Sciatic nerve (tissue), 2 donors: ENCODE measurements at regions not wholly inside any gene's neighbourhood (a gene's known extent, or its start where the extent isn't known, plus 50 kb on each side); places are given as distances from the start of the nearest gene placed in this dataset.
"Not testable (repeated sequence)": the region's sequence is repeated elsewhere in the genome, so short reads cannot be mapped to it uniquely, and the experiment has no call there.

Source experiments
- ATAC-seq: fragments of 200-7000 bp; cut with Tn5 transposase; one replicate; pipeline ENCODE4 v1.9.1; 2020; ENCODE audit warnings: mild to moderate bottlenecking, moderate library complexity
- DNase-seq: peaks from one replicate; pipeline ENCODE4 v3.0.0-alpha.2; 2020; ENCODE audit warnings: low spot score
- intact Hi-C: fragments of 100-400 bp; cut with DNase I; formaldehyde crosslinking; loops from one replicate; pipeline ENCODE4 v1.14.2; 2022
- donor health status: DM: no; HTN: no; CAD: no.
- donor health status: DM: no; HTN: no; CAD: no.

DNA sequence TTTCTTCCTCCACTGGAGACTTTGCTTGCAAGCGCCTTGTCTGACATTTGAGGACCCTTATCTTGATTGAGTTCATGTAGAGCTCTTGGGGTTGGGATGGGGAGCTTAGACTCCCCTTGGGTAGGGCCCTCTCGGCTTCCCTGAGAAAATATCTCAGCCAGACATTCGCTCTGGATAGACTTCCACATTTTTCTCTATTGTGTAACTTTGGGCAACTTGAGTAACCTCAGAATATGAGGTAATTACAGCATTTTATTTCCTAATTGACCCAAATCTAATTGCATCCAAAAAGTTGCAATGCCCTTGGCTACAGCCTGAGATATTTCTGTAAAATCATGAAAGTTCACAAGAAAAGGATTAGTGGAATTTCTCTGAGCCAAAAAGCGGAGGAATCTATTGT lies 102.8 kb upstream of the MXRA5 start:
- ATAC-seq (peak; percentile 74), DNase-seq (no peak)
- intact Hi-C loops, result no loop called here

- ATAC-seq, result no peak
- intact Hi-C loops, result no loop called here
- DNase-seq, result no peak
These were observed 102.1 kb upstream of the MXRA5 start for GRCh38 chrX:3448563-3448962.

DNA sequence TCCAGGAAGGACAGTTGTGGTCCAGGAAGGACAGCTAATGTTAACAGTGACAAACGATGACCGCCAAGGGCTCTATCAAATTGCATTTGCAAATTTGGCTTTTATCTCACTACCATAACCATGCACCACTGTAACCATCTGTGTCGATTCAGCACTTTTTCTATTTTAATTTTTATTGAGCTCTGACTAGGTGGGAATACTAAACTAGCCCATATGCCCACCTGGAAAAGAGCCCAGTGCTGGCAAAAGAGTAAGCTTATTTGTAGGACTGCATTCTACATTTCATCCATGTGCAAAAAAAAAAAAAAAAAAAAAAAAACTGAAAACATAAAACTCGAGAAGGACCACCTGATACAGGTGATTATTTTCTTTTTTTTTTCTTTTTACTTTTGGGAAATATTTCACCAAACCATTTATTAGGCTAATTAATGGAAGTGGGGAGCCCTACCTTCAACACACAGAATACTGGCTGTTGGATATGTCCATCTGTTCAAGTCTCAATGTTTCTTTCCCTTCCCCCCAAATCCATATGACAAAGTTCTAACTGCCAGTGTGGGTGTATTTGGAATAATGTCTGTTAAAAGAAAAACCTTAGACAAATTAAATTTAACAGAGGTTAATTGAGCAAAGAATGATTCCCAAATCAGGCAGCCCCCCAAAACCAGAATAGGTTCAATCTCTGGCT lies 99.5 kb upstream of the MXRA5 start:
- no peak for DNase-seq
- intact Hi-C loops, result no loop called here
- no peak for ATAC-seq

GRCh38 chrX:3443184-3443583 lies 96.7 kb upstream of the MXRA5 start:
- ATAC-seq (no peak), DNase-seq (no peak)
- intact Hi-C loops, result no loop called here

- DNase-seq (no peak), ATAC-seq (no peak)
- intact Hi-C loops, result no loop called here
These were observed 96.2 kb upstream of the MXRA5 start for GRCh38 chrX:3442691-3443090.

DNA sequence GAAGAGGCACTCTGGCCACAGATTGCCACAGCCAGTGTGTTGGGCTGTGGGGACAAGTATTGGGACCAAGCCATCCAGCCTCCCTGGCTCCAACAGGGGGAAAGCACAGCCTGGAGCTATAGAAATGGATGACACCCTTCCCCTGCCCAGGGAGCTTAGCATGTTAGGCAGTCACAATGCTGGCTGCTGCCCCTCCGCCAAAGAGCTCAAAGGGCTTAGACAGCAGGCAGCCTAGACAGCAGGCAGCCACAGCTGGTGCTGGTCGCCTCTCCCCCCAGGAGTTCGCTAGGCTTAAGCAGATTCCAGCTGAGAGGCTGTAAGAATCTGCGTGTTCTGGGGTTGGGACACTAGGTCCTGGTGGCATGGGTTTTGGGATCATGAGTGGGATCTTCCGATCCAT lies 94.5 kb upstream of the MXRA5 start:
- intact Hi-C loops, result no loop called here
- no peak for ATAC-seq
- no peak for DNase-seq

GRCh38 chrX:3435916-3436315 lies 89.5 kb upstream of the MXRA5 start:
- DNase-seq, ATAC-seq, intact Hi-C loops: not testable (repeated sequence)

DNA sequence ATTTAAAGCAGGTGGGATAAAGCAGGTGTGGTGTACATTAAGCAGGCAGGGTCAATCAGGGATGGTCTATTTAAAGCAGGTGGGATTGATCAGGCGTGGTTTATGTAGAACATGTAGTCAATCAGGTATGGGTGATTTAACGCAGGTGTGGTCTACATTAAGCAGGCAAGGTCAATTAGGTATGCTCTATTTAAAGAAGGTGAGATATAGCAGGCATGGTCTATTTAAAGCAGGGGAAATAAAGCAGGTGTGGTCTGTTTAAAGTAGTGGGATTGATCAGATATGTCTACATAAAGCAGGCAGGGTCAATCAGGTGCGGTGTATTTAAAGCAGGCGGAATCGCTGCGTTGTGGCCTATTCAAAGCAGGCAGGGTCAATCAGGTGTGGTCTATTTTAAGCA lies 88.6 kb upstream of the MXRA5 start:
- ATAC-seq (no peak), DNase-seq (no peak)
- intact Hi-C loops, result no loop called here

DNA sequence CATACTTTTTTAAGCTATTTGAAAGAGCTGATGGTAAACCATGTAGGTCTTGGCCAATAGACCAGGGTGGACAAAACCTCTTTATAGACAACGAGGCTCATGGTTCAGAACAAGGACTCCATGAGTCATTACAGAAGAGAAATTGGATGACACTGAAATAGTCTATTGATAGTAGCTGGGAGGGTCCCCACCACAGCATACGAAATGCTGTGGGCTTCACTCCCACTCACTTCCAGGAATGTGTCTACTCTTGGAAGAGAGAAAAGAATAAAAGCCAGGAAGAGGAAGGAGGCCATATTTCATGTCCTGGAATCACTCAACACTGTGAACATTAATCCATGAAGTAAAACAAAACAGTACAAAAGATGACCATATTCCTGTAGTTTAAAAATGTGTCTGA lies 82.3 kb upstream of the MXRA5 start:
- intact Hi-C loops, result no loop called here
- ATAC-seq (no peak), DNase-seq (no peak)

DNA sequence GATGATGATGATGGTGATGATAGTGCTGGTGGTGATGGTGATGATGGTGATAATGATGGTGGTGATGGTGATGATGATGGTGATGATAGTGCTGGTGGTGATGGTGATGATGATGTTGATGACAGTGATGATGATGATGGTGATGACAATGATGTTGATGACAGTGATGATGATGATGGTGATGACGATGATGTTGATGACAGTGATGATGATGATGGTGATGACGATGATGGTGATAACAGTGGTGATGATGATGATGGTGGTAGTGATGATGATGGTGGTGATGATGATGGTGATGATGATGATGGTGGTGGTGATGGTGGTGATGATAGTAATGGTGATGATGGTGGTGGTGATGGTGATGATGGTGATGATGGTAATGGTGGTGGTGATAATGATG lies 80.1 kb upstream of the MXRA5 start:
- no peak for ATAC-seq
- intact Hi-C loops, result no loop called here
- DNase-seq, result no peak

GRCh38 chrX:3425031-3425430 lies 78.6 kb upstream of the MXRA5 start:
- ATAC-seq (no peak), DNase-seq (no peak)
- intact Hi-C loops, result no loop called here

GRCh38 chrX:3420316-3420715 lies 73.9 kb upstream of the MXRA5 start:
- ATAC-seq, result no peak
- no peak for DNase-seq
- intact Hi-C loops, result no loop called here

- ATAC-seq, result no peak
- intact Hi-C loops, result no loop called here
- DNase-seq, result no peak
These were observed 68.6 kb upstream of the MXRA5 start for GRCh38 chrX:3415011-3415410.

- DNase-seq, intact Hi-C loops, ATAC-seq: not testable (repeated sequence)
These were observed 65.2 kb upstream of the MXRA5 start for GRCh38 chrX:3411626-3412025.

DNA sequence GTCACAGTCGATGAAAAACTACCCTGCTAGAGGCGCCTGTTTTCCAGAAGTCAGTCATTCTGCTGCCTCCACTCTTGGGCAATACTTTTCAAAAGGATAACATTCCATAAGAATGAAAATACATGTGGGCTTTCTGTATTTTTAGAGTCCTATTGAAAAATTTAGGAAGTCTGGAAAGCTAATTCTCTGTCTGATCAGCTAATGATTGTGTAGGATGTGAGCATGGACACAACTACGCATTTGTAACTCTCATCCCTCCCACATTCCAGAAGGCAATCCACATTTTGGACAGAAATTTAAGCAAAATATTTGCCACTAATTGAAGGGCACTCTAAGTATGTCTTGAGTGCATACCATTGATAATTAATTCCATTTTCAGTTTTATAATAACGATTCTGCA lies 63.5 kb upstream of the MXRA5 start:
- DNase-seq, intact Hi-C loops, ATAC-seq: not testable (repeated sequence)

DNA sequence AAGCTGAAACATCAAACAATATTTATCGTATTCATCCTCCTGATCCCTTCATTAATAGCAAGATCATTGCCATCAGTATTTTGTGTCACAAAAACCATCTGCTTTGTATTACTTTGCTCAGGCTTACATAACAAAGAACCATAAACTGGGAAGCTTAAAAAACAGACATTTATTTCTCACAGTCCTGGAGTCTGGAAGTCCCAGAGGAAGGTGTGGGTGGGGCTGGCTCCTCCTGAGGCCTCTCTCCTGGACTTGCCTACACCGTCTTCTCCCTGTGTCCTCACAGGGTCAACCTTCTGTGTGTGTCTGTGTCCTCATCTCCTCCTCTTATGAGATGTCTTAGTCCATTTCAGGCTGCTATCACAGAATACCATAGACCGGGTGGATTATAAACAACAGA lies 61.3 kb upstream of the MXRA5 start:
- no peak for ATAC-seq
- intact Hi-C loops, result no loop called here

GRCh38 chrX:3407121-3407520 lies 60.7 kb upstream of the MXRA5 start:
- no peak for ATAC-seq
- intact Hi-C loops, result no loop called here

More for the DNA sequence above, 61.3 kb upstream of the MXRA5 start:
- no peak for DNase-seq

DNA sequence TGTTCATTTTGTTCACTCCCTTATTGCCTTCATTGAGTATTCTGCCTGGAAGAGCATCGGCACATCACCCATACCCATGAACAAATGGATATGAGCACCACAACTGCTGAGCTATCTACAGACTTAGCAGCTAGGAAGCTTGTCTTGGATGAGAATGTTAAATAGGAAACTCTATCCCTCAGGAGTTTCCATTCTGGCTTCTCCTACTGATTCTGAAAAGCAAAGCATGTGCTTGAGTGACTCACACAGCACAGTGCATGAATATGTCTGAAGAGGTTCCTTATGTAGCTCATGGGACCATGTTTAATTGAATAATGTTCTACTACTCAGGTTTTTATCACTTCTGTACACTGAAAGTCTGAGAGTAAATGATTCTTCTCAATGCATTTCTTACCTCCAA lies 57.3 kb upstream of the MXRA5 start:
- DNase-seq, result no peak
- intact Hi-C loops, result no loop called here
- ATAC-seq, result peak; percentile 59

More at GRCh38 chrX:3407121-3407520, 60.7 kb upstream of the MXRA5 start:
- no peak for DNase-seq
